Upper lobe of left lung (tissue), 4 donors: ENCODE measurements at regions not wholly inside any gene's neighbourhood (a gene's known extent, or its start where the extent isn't known, plus 50 kb on each side); places are given as distances from the start of the nearest gene placed in this dataset.

ENCODE experiments used
- CTCF ChIP-seq, 6 experiments: fragments of 450-650 bp in 4 of 6; fragments of 200-600 bp in 2 of 6; sonication (generic) in 2 of 6; IDR thresholded peaks; one replicate each; pipeline ENCODE4 v1.5.1; 2016 to 2019; ENCODE audit warnings: antibody characterized with exemption in 6 of 6
- POLR2A ChIP-seq, 4 donors: fragments of 450-650 bp; IDR thresholded peaks; one replicate each; pipeline ENCODE4 v1.5.1; 2016 to 2017; ENCODE audit warnings: antibody characterized with exemption in 4 of 4, mild to moderate bottlenecking in 2 of 4

- no peak for TF ChIP-seq CTCF (IDR thresholded peaks at IDR 0.05)
- TF ChIP-seq POLR2A (IDR thresholded peaks at IDR 0.05): no peak
Measured at GRCh38 chr13:63433546-63434150, 2018.0 kb upstream of the PCDH20 start.
